ENCODE measurements at regions not wholly inside any gene's neighbourhood (a gene's known extent, or its start where the extent isn't known, plus 50 kb on each side); places are given as distances from the start of the nearest gene placed in this dataset.

- no peak for ATAC-seq
- TF ChIP-seq TOX (CRISPR knock-in tag; IDR thresholded peaks at IDR 0.05; ENCODE audit: borderline replicate concordance): no peak
- TF ChIP-seq ESRRG (CRISPR knock-in tag; IDR thresholded peaks at IDR 0.05): no peak
- TF ChIP-seq PPARA (CRISPR knock-in tag; IDR thresholded peaks at IDR 0.05; ENCODE audit: borderline replicate concordance): no peak
- no peak for TF ChIP-seq CSDC2 (CRISPR knock-in tag; IDR thresholded peaks at IDR 0.05)
- TF ChIP-seq, protein P1, sequence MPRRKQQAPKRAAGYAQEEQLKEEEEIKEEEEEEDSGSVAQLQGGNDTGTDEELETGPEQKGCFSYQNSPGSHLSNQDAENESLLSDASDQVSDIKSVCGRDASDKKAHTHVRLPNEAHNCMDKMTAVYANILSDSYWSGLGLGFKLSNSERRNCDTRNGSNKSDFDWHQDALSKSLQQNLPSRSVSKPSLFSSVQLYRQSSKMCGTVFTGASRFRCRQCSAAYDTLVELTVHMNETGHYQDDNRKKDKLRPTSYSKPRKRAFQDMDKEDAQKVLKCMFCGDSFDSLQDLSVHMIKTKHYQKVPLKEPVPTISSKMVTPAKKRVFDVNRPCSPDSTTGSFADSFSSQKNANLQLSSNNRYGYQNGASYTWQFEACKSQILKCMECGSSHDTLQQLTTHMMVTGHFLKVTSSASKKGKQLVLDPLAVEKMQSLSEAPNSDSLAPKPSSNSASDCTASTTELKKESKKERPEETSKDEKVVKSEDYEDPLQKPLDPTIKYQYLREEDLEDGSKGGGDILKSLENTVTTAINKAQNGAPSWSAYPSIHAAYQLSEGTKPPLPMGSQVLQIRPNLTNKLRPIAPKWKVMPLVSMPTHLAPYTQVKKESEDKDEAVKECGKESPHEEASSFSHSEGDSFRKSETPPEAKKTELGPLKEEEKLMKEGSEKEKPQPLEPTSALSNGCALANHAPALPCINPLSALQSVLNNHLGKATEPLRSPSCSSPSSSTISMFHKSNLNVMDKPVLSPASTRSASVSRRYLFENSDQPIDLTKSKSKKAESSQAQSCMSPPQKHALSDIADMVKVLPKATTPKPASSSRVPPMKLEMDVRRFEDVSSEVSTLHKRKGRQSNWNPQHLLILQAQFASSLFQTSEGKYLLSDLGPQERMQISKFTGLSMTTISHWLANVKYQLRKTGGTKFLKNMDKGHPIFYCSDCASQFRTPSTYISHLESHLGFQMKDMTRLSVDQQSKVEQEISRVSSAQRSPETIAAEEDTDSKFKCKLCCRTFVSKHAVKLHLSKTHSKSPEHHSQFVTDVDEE (CRISPR knock-in tag; IDR thresholded peaks at IDR 0.05): no peak
- TF ChIP-seq ARNTL (CRISPR knock-in tag; IDR thresholded peaks at IDR 0.05; ENCODE audit: borderline replicate concordance, low read depth): no peak
- no peak for TF ChIP-seq ZFP3 (CRISPR knock-in tag; IDR thresholded peaks at IDR 0.05)
- TF ChIP-seq CSRNP3 (CRISPR knock-in tag; IDR thresholded peaks at IDR 0.05): no peak
- no peak for TF ChIP-seq ISL1 (CRISPR knock-in tag; IDR thresholded peaks at IDR 0.05)
- TF ChIP-seq GLIS3 (CRISPR knock-in tag; IDR thresholded peaks at IDR 0.05): no peak
- TF ChIP-seq, protein P2, sequence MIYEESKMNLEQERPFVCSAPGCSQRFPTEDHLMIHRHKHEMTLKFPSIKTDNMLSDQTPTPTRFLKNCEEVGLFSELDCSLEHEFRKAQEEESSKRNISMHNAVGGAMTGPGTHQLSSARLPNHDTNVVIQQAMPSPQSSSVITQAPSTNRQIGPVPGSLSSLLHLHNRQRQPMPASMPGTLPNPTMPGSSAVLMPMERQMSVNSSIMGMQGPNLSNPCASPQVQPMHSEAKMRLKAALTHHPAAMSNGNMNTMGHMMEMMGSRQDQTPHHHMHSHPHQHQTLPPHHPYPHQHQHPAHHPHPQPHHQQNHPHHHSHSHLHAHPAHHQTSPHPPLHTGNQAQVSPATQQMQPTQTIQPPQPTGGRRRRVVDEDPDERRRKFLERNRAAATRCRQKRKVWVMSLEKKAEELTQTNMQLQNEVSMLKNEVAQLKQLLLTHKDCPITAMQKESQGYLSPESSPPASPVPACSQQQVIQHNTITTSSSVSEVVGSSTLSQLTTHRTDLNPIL (CRISPR knock-in tag; IDR thresholded peaks at IDR 0.05; ENCODE audit: low read depth): no peak
- TF ChIP-seq SNAI2 (CRISPR knock-in tag; IDR thresholded peaks at IDR 0.05): no peak
- no peak for TF ChIP-seq OSR1 (CRISPR knock-in tag; IDR thresholded peaks at IDR 0.05)
- no peak for TF ChIP-seq RARB (CRISPR knock-in tag; IDR thresholded peaks at IDR 0.05)
- no peak for TF ChIP-seq ZNF70 (CRISPR knock-in tag; IDR thresholded peaks at IDR 0.05)
- no peak for TF ChIP-seq ZFP30 (CRISPR knock-in tag; IDR thresholded peaks at IDR 0.05)
Observed at GRCh38 chr3:23113455-23114171, 89.5 kb upstream of the UBE2E2 start.

DNA sequence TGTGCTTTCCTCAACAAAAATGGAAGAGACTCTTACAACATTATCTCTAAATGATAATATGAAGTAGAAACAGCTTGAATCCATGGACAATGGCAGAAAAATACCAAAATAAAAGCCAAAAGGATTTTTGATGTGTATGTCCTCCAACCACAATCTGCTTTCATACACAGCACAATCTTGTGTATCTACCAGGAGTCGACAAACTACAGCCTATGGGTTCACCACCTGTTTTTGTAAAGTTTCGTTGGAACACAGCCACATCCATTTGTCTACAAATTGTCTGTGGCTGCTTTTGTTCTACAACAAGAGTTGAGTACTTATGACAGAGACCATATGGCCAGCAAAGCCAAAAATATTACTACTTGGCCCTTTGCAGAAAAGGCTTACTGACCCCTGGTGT is 88.7 kb upstream of the UBE2E2 start:
- TF ChIP-seq ZNF8 (CRISPR knock-in tag; IDR thresholded peaks at IDR 0.05) (no peak), GLIS3 (CRISPR knock-in tag; IDR thresholded peaks at IDR 0.05) (no peak), SNAI2 (CRISPR knock-in tag; IDR thresholded peaks at IDR 0.05) (no peak), ISL1 (CRISPR knock-in tag; IDR thresholded peaks at IDR 0.05) (peak; percentile 19; the same call in 1 of the 2 replicates), OSR1 (CRISPR knock-in tag; IDR thresholded peaks at IDR 0.05) (no peak), BACH2 (CRISPR knock-in tag; IDR thresholded peaks at IDR 0.05; ENCODE audit: borderline replicate concordance) (no peak), ESRRG (CRISPR knock-in tag; IDR thresholded peaks at IDR 0.05) (no peak), ZNF565 (CRISPR knock-in tag; conservative IDR thresholded peaks at IDR 0.05; ENCODE audit: low read depth) (no peak), PPARA (CRISPR knock-in tag; IDR thresholded peaks at IDR 0.05; ENCODE audit: borderline replicate concordance) (no peak), TCF4 (CRISPR knock-in tag; IDR thresholded peaks at IDR 0.05; ENCODE audit: borderline replicate concordance) (0 out of 2 replicates have a peak, but pooled peaks have one; percentile 19)
- TF ChIP-seq, protein P2 (CRISPR knock-in tag; IDR thresholded peaks at IDR 0.05; ENCODE audit: low read depth): no peak
- ATAC-seq: no peak

DNA sequence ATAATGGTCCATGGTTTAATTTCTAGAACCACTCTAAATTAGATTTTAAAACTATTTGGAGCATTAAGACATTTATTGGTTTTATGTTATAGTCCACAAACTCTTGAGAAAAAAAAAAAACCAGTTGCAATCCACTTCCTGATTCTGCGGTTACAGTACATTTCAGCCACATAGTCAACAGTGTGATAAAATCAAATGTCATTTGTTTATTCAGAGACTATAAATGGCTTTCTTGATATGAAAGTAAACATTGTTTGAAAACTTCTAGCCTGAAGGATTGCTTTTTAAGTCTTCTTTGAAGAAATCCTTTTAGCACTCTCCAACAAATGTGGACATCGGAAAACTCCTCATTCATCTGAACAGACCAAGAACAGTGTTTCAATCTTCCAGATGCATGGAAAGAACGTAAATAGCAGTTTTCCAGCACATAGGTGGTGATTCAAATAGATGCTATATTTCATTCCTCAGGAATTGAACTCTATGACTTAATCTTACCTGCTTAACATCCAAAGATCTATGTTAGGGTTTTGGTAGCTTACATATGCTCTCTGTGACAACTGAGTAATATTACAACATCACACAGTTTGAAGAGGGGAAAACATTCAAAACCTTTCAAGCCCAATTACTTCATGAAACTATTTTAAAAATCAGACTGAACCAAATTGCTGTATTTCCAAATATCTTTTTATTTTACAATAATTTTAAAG is 87.8 kb upstream of the UBE2E2 start:
- no peak for ATAC-seq

More for the DNA sequence above, 87.8 kb upstream of the UBE2E2 start:
- TF ChIP-seq BACH2 (CRISPR knock-in tag; IDR thresholded peaks at IDR 0.05; ENCODE audit: borderline replicate concordance) (no peak), TOX (CRISPR knock-in tag; IDR thresholded peaks at IDR 0.05; ENCODE audit: borderline replicate concordance) (no peak), ARNTL (CRISPR knock-in tag; IDR thresholded peaks at IDR 0.05; ENCODE audit: borderline replicate concordance, low read depth) (no peak), ZNF565 (CRISPR knock-in tag; conservative IDR thresholded peaks at IDR 0.05; ENCODE audit: low read depth) (no peak)
- TF ChIP-seq, protein P1 (CRISPR knock-in tag; IDR thresholded peaks at IDR 0.05): no peak

Data from SK-N-SH treated with all-trans-retinoic acid at 6 μM for 48 hours (cell line).